HUES48 (cell line): ENCODE measurements at regions not wholly inside any gene's neighbourhood (a gene's known extent, or its start where the extent isn't known, plus 50 kb on each side); places are given as distances from the start of the nearest gene placed in this dataset.

Source experiments
- H3K27ac ChIP-seq: one replicate; pipeline ENCODE4 v1.7.0; 2013; ENCODE audit warnings: low read depth, low read length, inconsistent platforms
- H3K27me3 ChIP-seq: 2 replicates; pipeline ENCODE4 v1.6.1; 2013; ENCODE audit warnings: mild to moderate bottlenecking, low read length; ENCODE audit not compliant: control insufficient read depth, insufficient read depth
- H3K36me3 ChIP-seq: 2 replicates; pipeline ENCODE4 v1.6.1; 2013; ENCODE audit warnings: low read length; ENCODE audit not compliant: control insufficient read depth, insufficient read depth
- H3K4me1 ChIP-seq: 2 replicates; pipeline ENCODE4 v1.6.1; 2013; ENCODE audit warnings: mild to moderate bottlenecking, low read length; ENCODE audit not compliant: control insufficient read depth, insufficient read depth
- H3K4me3 ChIP-seq: 2 replicates; pipeline ENCODE4 v1.5.1; 2013; ENCODE audit warnings: mild to moderate bottlenecking, low read depth, low read length
- H3K9ac ChIP-seq: 2 replicates; pipeline ENCODE4 v1.6.1; 2013; ENCODE audit warnings: mild to moderate bottlenecking, low read depth, low read length, moderate library complexity
- H3K9me3 ChIP-seq: 2 replicates; pipeline ENCODE4 v1.6.1; 2013; ENCODE audit warnings: low read length; ENCODE audit not compliant: control insufficient read depth, insufficient read depth

- Histone ChIP-seq H3K36me3 (no peaks in the 10 kb centered on the region), H3K27me3 (no peaks in the 10 kb centered on the region), H3K27ac (no peak overlapping the region), H3K9ac (no peak overlapping the region), H3K4me1 (peaks cover 4% of the 10 kb centered on the region), H3K9me3 (no peaks in the 10 kb centered on the region), H3K4me3 (no peak overlapping the region)
These were observed 122.3 kb downstream of the CEBPB start for GRCh38 chr20:50312682-50313521.

GRCh38 chr20:50313522-50313820 is 122.8 kb downstream of the CEBPB start:
- Histone ChIP-seq H3K27me3 (no peaks in the 10 kb centered on the region), H3K27ac (no peak overlapping the region), H3K9ac (no peak overlapping the region), H3K4me3 (no peak overlapping the region), H3K9me3 (no peaks in the 10 kb centered on the region), H3K4me1 (peaks cover under 1% of the 10 kb centered on the region), H3K36me3 (no peaks in the 10 kb centered on the region)

GRCh38 chr20:50313827-50314677 is 123.4 kb downstream of the CEBPB start:
- Histone ChIP-seq H3K9ac (no peak overlapping the region), H3K36me3 (no peaks in the 10 kb centered on the region), H3K4me3 (no peak overlapping the region), H3K27ac (no peak overlapping the region), H3K4me1 (no peaks in the 10 kb centered on the region), H3K27me3 (no peaks in the 10 kb centered on the region), H3K9me3 (no peaks in the 10 kb centered on the region)

GRCh38 chr20:50314678-50315335 is 124.2 kb downstream of the CEBPB start:
- Histone ChIP-seq H3K4me3 (no peak overlapping the region), H3K4me1 (no peaks in the 10 kb centered on the region), H3K9me3 (no peaks in the 10 kb centered on the region), H3K27ac (no peak overlapping the region), H3K36me3 (no peaks in the 10 kb centered on the region), H3K27me3 (no peaks in the 10 kb centered on the region), H3K9ac (no peak overlapping the region)

GRCh38 chr20:50315586-50316551 is 125.2 kb downstream of the CEBPB start:
- Histone ChIP-seq H3K27me3 (no peaks in the 10 kb centered on the region), H3K27ac (no peak overlapping the region), H3K9ac (no peak overlapping the region), H3K36me3 (no peaks in the 10 kb centered on the region), H3K9me3 (no peaks in the 10 kb centered on the region), H3K4me3 (no peak overlapping the region), H3K4me1 (peaks cover 3% of the 10 kb centered on the region; the same call in 1 of the 2 replicates)

GRCh38 chr20:50317116-50317515 is 126.5 kb downstream of the CEBPB start:
- H3K9me3 ChIP-seq = no peaks in the 10 kb centered on the region
- H3K36me3 ChIP-seq = no peaks in the 10 kb centered on the region
- no peak overlapping the region for H3K27ac ChIP-seq
- H3K4me1 ChIP-seq = peaks cover 12% of the 10 kb centered on the region; the same call in 1 of the 2 replicates
- H3K27me3 ChIP-seq = no peaks in the 10 kb centered on the region
- no peak overlapping the region for H3K4me3 ChIP-seq
- H3K9ac ChIP-seq = no peak overlapping the region

- Histone ChIP-seq H3K36me3 (no peaks in the 10 kb centered on the region), H3K27ac (no peak overlapping the region), H3K27me3 (no peaks in the 10 kb centered on the region)
These were observed 127.0 kb downstream of the CEBPB start for GRCh38 chr20:50317609-50318008.

GRCh38 chr20:50318710-50319109 is 128.1 kb downstream of the CEBPB start:
- Histone ChIP-seq H3K4me1 (peaks cover 12% of the 10 kb centered on the region; the same call in 1 of the 2 replicates), H3K27me3 (no peaks in the 10 kb centered on the region), H3K9me3 (no peaks in the 10 kb centered on the region), H3K9ac (no peak overlapping the region), H3K36me3 (no peaks in the 10 kb centered on the region), H3K4me3 (no peak overlapping the region), H3K27ac (no peak overlapping the region)

More at GRCh38 chr20:50317609-50318008, 127.0 kb downstream of the CEBPB start:
- Histone ChIP-seq H3K9me3 (no peaks in the 10 kb centered on the region), H3K4me1 (peaks cover 12% of the 10 kb centered on the region; the same call in 1 of the 2 replicates), H3K4me3 (no peak overlapping the region), H3K9ac (no peak overlapping the region)

- H3K36me3 ChIP-seq = no peaks in the 10 kb centered on the region
- H3K9ac ChIP-seq = no peak overlapping the region
- H3K27ac ChIP-seq = peak overlapping the region; percentile 75
- no peaks in the 10 kb centered on the region for H3K27me3 ChIP-seq
- peaks cover 12% of the 10 kb centered on the region; the same call in 1 of the 2 replicates for H3K4me1 ChIP-seq
- H3K9me3 ChIP-seq = no peaks in the 10 kb centered on the region
- H3K4me3 ChIP-seq = no peak overlapping the region
These were observed 129.6 kb downstream of the CEBPB start for GRCh38 chr20:50320005-50320900.
